UCSD-AML1 (cell line): ENCODE measurements at regions not wholly inside any gene's neighbourhood (a gene's known extent, or its start where the extent isn't known, plus 50 kb on each side); places are given as distances from the start of the nearest gene placed in this dataset.
"Not testable (repeated sequence)": the region's sequence is repeated elsewhere in the genome, so short reads cannot be mapped to it uniquely, and the experiment has no call there.

Experiments
- DNase-seq: peaks from one replicate; lab custom pipeline; 2025; ENCODE audit not compliant: unreplicated experiment; lab: John Stamatoyannopoulos, UW

GRCh38 chr3:163504974-163505373 lies 1573.3 kb downstream of the SI start:
- DNase-seq: no peak

DNA sequence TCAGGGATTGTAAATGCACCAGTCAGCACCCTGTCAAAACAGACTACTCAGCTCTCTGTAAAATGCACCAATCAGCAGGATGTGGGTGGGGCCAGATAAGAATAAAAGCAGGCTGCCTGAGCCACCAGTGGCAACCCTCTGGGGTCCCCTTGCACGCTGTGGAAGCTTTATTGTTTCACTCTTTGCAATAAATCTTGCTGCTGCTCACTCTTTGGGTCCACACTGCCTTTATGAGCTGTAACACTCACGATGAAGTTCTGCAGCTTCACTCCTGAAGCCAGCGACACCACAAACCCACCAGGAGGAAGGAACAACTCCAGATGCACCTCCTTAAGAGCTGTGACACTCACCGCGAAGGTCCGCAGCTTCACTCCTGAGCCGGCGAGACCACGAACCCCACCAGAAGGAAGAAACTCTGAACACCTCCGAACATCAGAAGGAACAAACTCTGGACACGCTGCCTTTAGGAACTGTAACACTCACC lies 1578.5 kb downstream of the SI start:
- DNase-seq: not testable (repeated sequence)

DNA sequence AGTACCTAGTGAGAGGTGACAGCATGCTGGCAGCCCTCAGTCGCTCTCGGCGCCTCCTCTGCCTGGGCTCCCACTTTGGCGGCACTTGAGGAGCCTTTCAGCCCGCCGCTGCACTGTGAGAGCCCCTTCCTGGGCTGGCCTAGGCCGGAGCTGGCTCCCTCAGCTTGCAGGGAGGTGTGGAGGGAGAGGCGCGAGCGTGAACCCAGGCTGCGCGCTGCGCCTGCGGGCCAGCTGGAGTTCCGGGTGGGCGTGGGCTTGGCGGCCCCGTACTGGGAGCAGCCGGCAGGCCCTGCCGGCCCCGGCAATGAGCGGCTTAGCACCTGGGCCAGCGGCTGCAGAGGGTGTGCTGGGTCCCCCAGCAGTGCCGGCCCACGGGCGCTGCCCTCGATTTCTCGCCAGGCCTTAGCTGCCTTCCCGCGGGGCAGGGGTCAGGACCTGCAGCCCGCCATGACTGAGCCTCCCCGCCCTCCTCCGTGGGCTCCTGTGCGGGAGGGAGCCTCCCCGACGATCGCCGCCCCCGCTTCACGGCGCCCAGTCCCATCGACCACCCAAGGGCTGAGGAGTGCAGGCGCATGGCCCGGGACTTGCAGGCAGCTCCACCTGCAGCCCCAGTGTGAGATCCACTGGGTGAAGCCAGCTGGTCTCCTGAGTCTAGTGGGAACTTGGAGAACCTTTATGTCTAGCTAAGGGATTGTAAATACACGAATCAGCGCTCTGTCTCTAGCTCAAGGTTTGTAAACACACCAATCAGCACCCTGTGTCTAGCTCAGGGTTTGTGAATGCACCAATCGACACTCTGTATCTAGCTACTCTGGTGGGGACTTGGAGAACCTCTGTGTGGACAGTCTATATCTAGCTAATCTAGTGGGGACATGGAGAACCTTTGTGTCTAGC lies 1579.2 kb downstream of the SI start:
- DNase-seq: not testable (repeated sequence)

DNA sequence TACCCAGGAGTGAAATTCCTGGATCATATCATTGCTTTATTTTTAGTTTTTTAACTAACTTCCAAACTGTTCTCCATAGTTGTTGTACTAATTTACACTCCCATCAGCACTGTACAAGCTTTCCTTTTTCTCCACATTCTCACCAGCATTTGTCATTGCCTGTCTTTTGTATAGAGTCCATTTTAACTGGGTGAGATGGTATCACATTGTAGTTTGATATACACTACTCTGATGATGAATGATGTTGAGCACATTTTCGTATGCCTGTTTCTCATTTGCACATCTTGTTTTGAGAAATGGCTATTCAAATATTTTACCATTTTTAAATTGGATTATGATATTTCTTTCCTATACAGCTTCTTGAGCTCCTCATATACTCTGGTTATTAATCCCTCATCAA lies 1586.6 kb downstream of the SI start:
- DNase-seq: no peak

DNA sequence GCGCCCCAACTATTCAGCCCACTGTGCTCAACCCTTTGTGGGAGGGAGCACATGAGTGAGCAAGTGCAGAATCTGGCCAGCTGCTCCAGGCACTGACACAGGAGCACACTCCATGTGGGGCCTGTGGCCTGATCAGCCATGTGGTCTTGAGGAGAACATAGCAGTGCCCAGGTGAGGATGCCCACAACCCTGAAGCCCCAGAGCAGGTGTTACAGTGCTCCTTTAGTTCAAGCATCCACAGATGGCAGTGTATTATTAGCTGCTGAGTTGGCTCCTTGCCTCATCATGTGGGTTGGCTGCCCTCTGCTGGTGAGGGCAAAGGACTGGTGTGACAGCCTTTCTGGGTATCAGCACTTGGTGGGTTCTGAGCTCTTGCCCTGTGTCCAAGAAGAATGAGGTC lies 1588.2 kb downstream of the SI start:
- peak; percentile 55 for DNase-seq

- DNase-seq: no peak
Observed at GRCh38 chr3:163482695-163483094, 1595.6 kb downstream of the SI start.

DNA sequence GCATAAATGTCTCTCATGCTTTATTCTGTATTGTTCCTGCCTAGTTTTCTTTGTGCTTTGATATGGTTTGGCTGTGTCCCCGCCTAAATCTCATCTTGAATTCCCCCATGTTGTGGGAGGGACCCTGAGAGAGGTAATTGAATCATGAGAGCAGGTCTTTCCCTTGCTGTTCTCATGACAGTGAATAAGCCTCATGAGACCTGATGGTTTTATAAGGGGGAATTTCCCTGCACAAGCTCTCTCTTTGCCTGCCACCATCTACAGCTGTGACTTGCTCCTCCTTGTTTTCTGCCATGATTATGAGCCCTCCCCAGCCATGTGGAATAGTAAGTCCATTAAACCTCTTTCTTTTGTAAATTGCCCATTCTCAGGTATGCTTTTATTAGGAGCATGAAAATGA lies 1596.6 kb downstream of the SI start:
- no peak for DNase-seq

- DNase-seq: no peak
Observed at GRCh38 chr3:163476179-163476578, 1602.1 kb downstream of the SI start.

DNA sequence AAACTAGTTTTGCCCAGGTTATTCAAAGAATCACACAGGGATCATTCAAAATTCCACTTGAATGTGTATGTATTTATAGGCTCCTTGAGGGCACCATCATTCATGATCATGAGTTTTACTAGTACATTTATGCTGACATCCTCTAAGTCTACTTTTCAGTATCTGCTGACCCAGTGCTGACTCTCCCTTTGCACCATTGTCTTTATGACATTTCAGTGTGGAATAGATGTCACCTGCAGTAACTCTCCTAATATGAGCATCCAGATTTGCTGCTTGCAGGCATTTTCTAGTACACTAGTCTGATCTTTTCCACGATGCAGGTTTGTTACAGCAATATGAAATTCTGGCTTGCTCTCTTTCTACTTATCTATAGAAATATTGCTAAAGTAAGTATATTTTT lies 1603.5 kb downstream of the SI start:
- no peak for DNase-seq

- DNase-seq: no peak
Observed at GRCh38 chr3:163468531-163469335, 1609.6 kb downstream of the SI start.

- DNase-seq: no peak
Observed at GRCh38 chr3:163462446-163462845, 1615.8 kb downstream of the SI start.

- DNase-seq: no peak
Observed at GRCh38 chr3:163450698-163451097, 1627.6 kb downstream of the SI start.

- DNase-seq: no peak
Observed at GRCh38 chr3:163438760-163439159, 1639.5 kb downstream of the SI start.

GRCh38 chr3:163422671-163423070 lies 1655.6 kb downstream of the SI start:
- no peak for DNase-seq

DNA sequence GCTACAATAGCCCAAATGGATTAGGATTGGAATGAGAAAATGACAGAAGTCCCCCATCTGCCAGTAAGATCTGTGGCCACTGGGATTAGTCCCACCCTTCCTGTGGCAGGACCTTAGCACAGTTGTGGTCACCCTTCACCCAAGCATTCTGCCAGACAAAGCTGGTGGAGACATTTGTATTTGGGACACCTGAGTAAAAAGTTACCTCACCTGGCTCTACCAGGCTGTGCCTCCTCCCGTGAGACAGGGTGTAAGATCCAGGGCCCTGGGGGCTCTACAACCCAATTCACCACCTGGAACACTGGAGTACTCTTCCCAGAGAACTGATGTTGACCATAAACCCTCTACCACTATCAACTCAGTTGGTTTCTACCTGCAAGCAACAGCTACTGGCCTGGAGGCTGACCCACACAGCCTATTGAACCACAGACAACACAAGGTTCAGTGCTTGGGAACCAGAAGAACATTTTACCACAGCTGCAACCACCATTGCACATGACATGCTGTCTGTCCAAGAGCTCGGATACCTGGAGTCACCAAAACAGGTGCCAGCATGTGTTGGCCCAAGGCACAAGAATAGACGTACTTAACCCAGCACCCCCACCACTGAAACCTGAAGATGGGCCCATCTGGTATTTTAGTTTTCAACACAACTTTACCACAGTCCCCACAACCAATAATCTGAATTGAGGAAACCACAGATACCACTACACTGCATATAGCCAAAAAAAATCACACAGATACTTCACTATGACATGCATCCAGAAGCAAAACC lies 1686.7 kb downstream of the SI start:
- DNase-seq: no peak

GRCh38 chr3:163384383-163384782 lies 1693.9 kb downstream of the SI start:
- no peak for DNase-seq

GRCh38 chr3:163382183-163382582 lies 1696.1 kb downstream of the SI start:
- no peak for DNase-seq

DNA sequence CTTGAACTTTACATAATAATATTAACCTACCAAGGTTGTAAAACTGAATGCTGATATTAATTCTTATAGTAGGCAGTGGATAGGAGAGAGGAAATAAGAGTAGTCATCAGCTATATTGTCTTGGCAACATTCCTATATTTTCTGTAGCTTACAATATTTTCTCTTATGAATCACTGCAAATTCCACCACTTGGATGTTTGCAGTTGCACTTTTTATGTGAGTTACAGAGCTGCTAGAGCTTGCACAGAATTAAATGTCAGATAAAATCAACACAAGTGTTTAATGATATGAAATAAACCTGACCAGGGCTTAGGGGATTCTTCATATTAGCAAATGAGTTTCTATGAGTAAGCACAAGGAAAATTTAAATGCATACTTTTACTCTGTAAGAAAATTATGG lies 1710.1 kb downstream of the SI start:
- DNase-seq: no peak

- no peak for DNase-seq
Observed at GRCh38 chr3:163364717-163365116, 1713.6 kb downstream of the SI start.

- DNase-seq: no peak
Observed at GRCh38 chr3:163362151-163362550, 1716.1 kb downstream of the SI start.

GRCh38 chr3:163361357-163361878 lies 1716.9 kb downstream of the SI start:
- DNase-seq: not testable (repeated sequence)
